Nucleus accumbens (tissue), 56 donors: ENCODE measurements at regions not wholly inside any gene's neighbourhood (a gene's known extent, or its start where the extent isn't known, plus 50 kb on each side); places are given as distances from the start of the nearest gene placed in this dataset.
"Not testable (repeated sequence)": the region's sequence is repeated elsewhere in the genome, so short reads cannot be mapped to it uniquely, and the experiment has no call there.

ENCODE experiments used
- DNase-seq, 56 donors: peaks; one replicate each; lab custom pipeline; 2025; lab: John Stamatoyannopoulos, UW

- no peak for DNase-seq
Measured at GRCh38 chr1:157301477-157302198, 163.4 kb upstream of the ETV3 start.

- not testable (repeated sequence) for DNase-seq
Measured at GRCh38 chr1:157294387-157295145, 156.4 kb upstream of the ETV3 start.

- no peak for DNase-seq
Measured at GRCh38 chr1:157292809-157293564, 154.8 kb upstream of the ETV3 start.

- DNase-seq: no peak
Measured at GRCh38 chr1:157292302-157292701, 154.1 kb upstream of the ETV3 start.

- no peak for DNase-seq
Measured at GRCh38 chr1:157291083-157291482, 152.9 kb upstream of the ETV3 start.

GRCh38 chr1:157289424-157290105, 151.4 kb upstream of the ETV3 start:
- no peak for DNase-seq

GRCh38 chr1:157288996-157289395, 150.8 kb upstream of the ETV3 start:
- DNase-seq: no peak

- DNase-seq: no peak
Measured at GRCh38 chr1:157288492-157288891, 150.3 kb upstream of the ETV3 start.

GRCh38 chr1:157288006-157288405, 149.8 kb upstream of the ETV3 start:
- no peak for DNase-seq

- no peak for DNase-seq
Measured at GRCh38 chr1:157287462-157287861, 149.3 kb upstream of the ETV3 start.

- DNase-seq: no peak
Measured at GRCh38 chr1:157286646-157287420, 148.6 kb upstream of the ETV3 start.

- no peak for DNase-seq
Measured at GRCh38 chr1:157286096-157286495, 147.9 kb upstream of the ETV3 start.

- no peak for DNase-seq
Measured at GRCh38 chr1:157284451-157284850, 146.3 kb upstream of the ETV3 start.

- DNase-seq: no peak
Measured at GRCh38 chr1:157279802-157280140, 141.6 kb upstream of the ETV3 start.

GRCh38 chr1:157279138-157279801, 141.1 kb upstream of the ETV3 start:
- DNase-seq: no peak

- DNase-seq: no peak
Measured at GRCh38 chr1:157278383-157279137, 140.4 kb upstream of the ETV3 start.

- DNase-seq: no peak
Measured at GRCh38 chr1:157277913-157278312, 139.7 kb upstream of the ETV3 start.

- no peak for DNase-seq
Measured at GRCh38 chr1:157277281-157277680, 139.1 kb upstream of the ETV3 start.
